ENCODE measurements at regions not wholly inside any gene's neighbourhood (a gene's known extent, or its start where the extent isn't known, plus 50 kb on each side); places are given as distances from the start of the nearest gene placed in this dataset.
A peak's percentile ranks its signal among the peaks of the same experiment; 100 is the strongest.

GRCh38 chr16:54460263-54460860, 173.8 kb upstream of the IRX3 start:
- no peak for TF ChIP-seq CTCF (conservative IDR thresholded peaks at IDR 0.05; ENCODE audit: low read length)
- peak; percentile 61 for DNase-seq (ENCODE audit: low read depth)
- no peak overlapping the region for H3K4me3 ChIP-seq (ENCODE audit: low read length)

GRCh38 chr16:54459509-54460262, 173.1 kb upstream of the IRX3 start:
- peak overlapping the region; percentile 9 for H3K4me3 ChIP-seq (ENCODE audit: low read length)
- TF ChIP-seq CTCF (conservative IDR thresholded peaks at IDR 0.05; ENCODE audit: low read length) = no peak
- peak; percentile 98 for DNase-seq (ENCODE audit: low read depth)

- no peak for DNase-seq (ENCODE audit: low read depth)
- no peak overlapping the region for H3K4me3 ChIP-seq (ENCODE audit: low read length)
- no peak for TF ChIP-seq CTCF (conservative IDR thresholded peaks at IDR 0.05; ENCODE audit: low read length)
Observed at GRCh38 chr16:54458923-54459322, 172.3 kb upstream of the IRX3 start.

- DNase-seq (ENCODE audit: low read depth) = no peak
- H3K4me3 ChIP-seq (ENCODE audit: low read length) = no peak overlapping the region
- no peak for TF ChIP-seq CTCF (conservative IDR thresholded peaks at IDR 0.05; ENCODE audit: low read length)
Observed at GRCh38 chr16:54456291-54456690, 169.7 kb upstream of the IRX3 start.

GRCh38 chr16:54455030-54455725, 168.6 kb upstream of the IRX3 start:
- no peak for DNase-seq (ENCODE audit: low read depth)
- no peak for TF ChIP-seq CTCF (conservative IDR thresholded peaks at IDR 0.05; ENCODE audit: low read length)
- H3K4me3 ChIP-seq (ENCODE audit: low read length) = no peak overlapping the region

- no peak overlapping the region for H3K4me3 ChIP-seq (ENCODE audit: low read length)
- TF ChIP-seq CTCF (conservative IDR thresholded peaks at IDR 0.05; ENCODE audit: low read length) = no peak
- no peak for DNase-seq (ENCODE audit: low read depth)
Observed at GRCh38 chr16:54454616-54455015, 168.0 kb upstream of the IRX3 start.
